ENCODE measurements at regions not wholly inside any gene's neighbourhood (a gene's known extent, or its start where the extent isn't known, plus 50 kb on each side); places are given as distances from the start of the nearest gene placed in this dataset.

- no peaks in the 10 kb centered on the region for H3K27me3 ChIP-seq (ENCODE audit: control insufficient read depth, insufficient read depth, low read length, poor library complexity, severe bottlenecking)
- TF ChIP-seq CTCF (conservative IDR thresholded peaks at IDR 0.05) = no peak
- Mint-ChIP-seq H3K27ac (no peak overlapping the region), H3K4me3 (no peak overlapping the region), H3K27me3 (ENCODE audit: insufficient read depth) (no peaks in the 10 kb centered on the region), H3K9me3 (no peaks in the 10 kb centered on the region), H3K4me1 (peaks cover 5% of the 10 kb centered on the region), H3K36me3 (ENCODE audit: low read depth) (no peaks in the 10 kb centered on the region)
- no peaks in the 10 kb centered on the region for H3K36me3 ChIP-seq (ENCODE audit: control insufficient read depth, insufficient read depth, low read length)
- no peaks in the 10 kb centered on the region for H3K4me1 ChIP-seq (ENCODE audit: control insufficient read depth, insufficient read depth, low read length)
- no peak overlapping the region for H3K4me3 ChIP-seq (ENCODE audit: low read length)
- no peak overlapping the region for H3K9ac ChIP-seq (ENCODE audit: extremely low read depth, low read length, poor library complexity, severe bottlenecking)
- no peak for DNase-seq
- H3K9me3 ChIP-seq (ENCODE audit: control insufficient read depth, low read length) = no peaks in the 10 kb centered on the region
- WGBS, 2 experiments (ENCODE audit: insufficient coverage in 1 of 2, insufficient read length in 1 of 2) = 99 to 100% methylated on average over 1 to 3 of the region's 3 CpGs
- H3K27ac ChIP-seq (ENCODE audit: low read depth, low read length) = no peak overlapping the region
These were observed 511.3 kb downstream of the HAO1 start for GRCh38 chr20:7428946-7429345.

GRCh38 chr20:7432612-7433011 is 507.6 kb downstream of the HAO1 start:
- Mint-ChIP-seq H3K36me3 (ENCODE audit: low read depth) (no peaks in the 10 kb centered on the region), H3K27me3 (ENCODE audit: insufficient read depth) (no peaks in the 10 kb centered on the region), H3K27ac (no peak overlapping the region), H3K4me3 (no peak overlapping the region), H3K9me3 (no peaks in the 10 kb centered on the region), H3K4me1 (peaks cover 5% of the 10 kb centered on the region)
- Histone ChIP-seq H3K27me3 (ENCODE audit: control insufficient read depth, insufficient read depth, low read length, poor library complexity, severe bottlenecking) (no peaks in the 10 kb centered on the region), H3K9me3 (ENCODE audit: control insufficient read depth, low read length) (no peaks in the 10 kb centered on the region), H3K36me3 (ENCODE audit: control insufficient read depth, insufficient read depth, low read length) (no peaks in the 10 kb centered on the region), H3K27ac (ENCODE audit: low read depth, low read length) (no peak overlapping the region), H3K9ac (ENCODE audit: extremely low read depth, low read length, poor library complexity, severe bottlenecking) (no peak overlapping the region), H3K4me3 (ENCODE audit: low read length) (no peak overlapping the region), H3K4me1 (ENCODE audit: control insufficient read depth, insufficient read depth, low read length) (no peaks in the 10 kb centered on the region)
- WGBS, 2 experiments (ENCODE audit: insufficient coverage in 1 of 2, insufficient read length in 1 of 2) = 99 to 100% methylated on average over 3 to 7 of the region's 7 CpGs
- no peak for DNase-seq
- TF ChIP-seq CTCF (conservative IDR thresholded peaks at IDR 0.05) = no peak

- no peak for TF ChIP-seq CTCF (conservative IDR thresholded peaks at IDR 0.05)
- WGBS, 2 experiments (ENCODE audit: insufficient coverage in 1 of 2, insufficient read length in 1 of 2) = 86% methylated on average over 3 of the region's 3 CpGs; no CpG with 5 or more reads in 1 of the 2 experiments
- H3K4me3 ChIP-seq (ENCODE audit: low read length) = no peak overlapping the region
These were observed 502.9 kb downstream of the HAO1 start for GRCh38 chr20:7437311-7437710.

More at GRCh38 chr20:7437311-7437710, 502.9 kb downstream of the HAO1 start:
- Histone ChIP-seq H3K27me3 (ENCODE audit: control insufficient read depth, insufficient read depth, low read length, poor library complexity, severe bottlenecking) (no peaks in the 10 kb centered on the region), H3K9me3 (ENCODE audit: control insufficient read depth, low read length) (no peaks in the 10 kb centered on the region), H3K4me1 (ENCODE audit: control insufficient read depth, insufficient read depth, low read length) (no peaks in the 10 kb centered on the region), H3K27ac (ENCODE audit: low read depth, low read length) (no peak overlapping the region), H3K36me3 (ENCODE audit: control insufficient read depth, insufficient read depth, low read length) (no peaks in the 10 kb centered on the region), H3K9ac (ENCODE audit: extremely low read depth, low read length, poor library complexity, severe bottlenecking) (no peak overlapping the region)
- Mint-ChIP-seq H3K27ac (no peak overlapping the region), H3K9me3 (no peaks in the 10 kb centered on the region), H3K4me3 (no peak overlapping the region), H3K4me1 (no peaks in the 10 kb centered on the region), H3K27me3 (ENCODE audit: insufficient read depth) (no peaks in the 10 kb centered on the region), H3K36me3 (ENCODE audit: low read depth) (no peaks in the 10 kb centered on the region)
- DNase-seq = no peak

Data from endodermal cell (in vitro differentiated cells).